ENCODE measurements at regions not wholly inside any gene's neighbourhood (a gene's known extent, or its start where the extent isn't known, plus 50 kb on each side); places are given as distances from the start of the nearest gene placed in this dataset.

GRCh38 chr1:57530206-57530910 lies 106.5 kb upstream of the DAB1 start:
- H3K36me3 Mint-ChIP-seq = no peaks in the 10 kb centered on the region
- H3K9me3 Mint-ChIP-seq = peaks cover 11% of the 10 kb centered on the region
- no peaks in the 10 kb centered on the region for H3K4me1 Mint-ChIP-seq
- H3K27ac Mint-ChIP-seq = no peak overlapping the region
- H3K4me3 Mint-ChIP-seq = no peak overlapping the region
- no peaks in the 10 kb centered on the region for H3K27me3 Mint-ChIP-seq

- Mint-ChIP-seq H3K27ac (no peak overlapping the region), H3K4me1 (no peaks in the 10 kb centered on the region), H3K27me3 (peaks cover 4% of the 10 kb centered on the region), H3K9me3 (no peaks in the 10 kb centered on the region), H3K4me3 (no peak overlapping the region), H3K36me3 (no peaks in the 10 kb centered on the region)
These were observed 98.7 kb upstream of the DAB1 start for GRCh38 chr1:57522575-57522974.

GRCh38 chr1:57520743-57521515 lies 97.1 kb upstream of the DAB1 start:
- H3K27ac Mint-ChIP-seq = no peak overlapping the region
- no peaks in the 10 kb centered on the region for H3K4me1 Mint-ChIP-seq
- H3K27me3 Mint-ChIP-seq = peaks cover 8% of the 10 kb centered on the region
- no peaks in the 10 kb centered on the region for H3K9me3 Mint-ChIP-seq
- H3K4me3 Mint-ChIP-seq = no peak overlapping the region
- H3K36me3 Mint-ChIP-seq = no peaks in the 10 kb centered on the region

- peaks cover 12% of the 10 kb centered on the region for H3K27me3 Mint-ChIP-seq
- no peaks in the 10 kb centered on the region for H3K4me1 Mint-ChIP-seq
- no peak overlapping the region for H3K4me3 Mint-ChIP-seq
- H3K27ac Mint-ChIP-seq = no peak overlapping the region
- H3K9me3 Mint-ChIP-seq = peaks cover 4% of the 10 kb centered on the region
- no peaks in the 10 kb centered on the region for H3K36me3 Mint-ChIP-seq
These were observed 94.6 kb upstream of the DAB1 start for GRCh38 chr1:57518496-57518895.

GRCh38 chr1:57517587-57518374 lies 93.9 kb upstream of the DAB1 start:
- Mint-ChIP-seq H3K36me3 (no peaks in the 10 kb centered on the region), H3K27ac (no peak overlapping the region), H3K4me3 (no peak overlapping the region), H3K27me3 (peaks cover 14% of the 10 kb centered on the region), H3K9me3 (peaks cover 4% of the 10 kb centered on the region), H3K4me1 (no peaks in the 10 kb centered on the region)

GRCh38 chr1:57512386-57512785 lies 88.5 kb upstream of the DAB1 start:
- Mint-ChIP-seq H3K9me3 (peaks cover 9% of the 10 kb centered on the region), H3K27ac (no peak overlapping the region), H3K27me3 (peaks cover 10% of the 10 kb centered on the region), H3K36me3 (no peaks in the 10 kb centered on the region), H3K4me3 (no peak overlapping the region), H3K4me1 (no peaks in the 10 kb centered on the region)

GRCh38 chr1:57506941-57507340 lies 83.1 kb upstream of the DAB1 start:
- H3K27me3 Mint-ChIP-seq = no peaks in the 10 kb centered on the region
- H3K36me3 Mint-ChIP-seq = peaks cover 1% of the 10 kb centered on the region
- no peak overlapping the region for H3K4me3 Mint-ChIP-seq
- H3K27ac Mint-ChIP-seq = no peak overlapping the region
- no peaks in the 10 kb centered on the region for H3K4me1 Mint-ChIP-seq
- H3K9me3 Mint-ChIP-seq = peaks cover 10% of the 10 kb centered on the region

- Mint-ChIP-seq H3K27me3 (peaks cover 1% of the 10 kb centered on the region), H3K4me1 (no peaks in the 10 kb centered on the region), H3K36me3 (peaks cover 1% of the 10 kb centered on the region), H3K4me3 (no peak overlapping the region), H3K9me3 (peaks cover 10% of the 10 kb centered on the region), H3K27ac (no peak overlapping the region)
These were observed 79.5 kb upstream of the DAB1 start for GRCh38 chr1:57503337-57503736.

GRCh38 chr1:57500136-57500830 lies 76.4 kb upstream of the DAB1 start:
- Mint-ChIP-seq H3K4me1 (no peaks in the 10 kb centered on the region), H3K36me3 (peaks cover 1% of the 10 kb centered on the region), H3K27ac (no peak overlapping the region), H3K27me3 (peaks cover 1% of the 10 kb centered on the region), H3K4me3 (no peak overlapping the region), H3K9me3 (no peaks in the 10 kb centered on the region)

GRCh38 chr1:57494530-57495079 lies 70.7 kb upstream of the DAB1 start:
- Mint-ChIP-seq H3K9me3 (peaks cover 4% of the 10 kb centered on the region), H3K36me3 (no peaks in the 10 kb centered on the region), H3K4me1 (no peaks in the 10 kb centered on the region), H3K27ac (no peak overlapping the region), H3K27me3 (peaks cover 2% of the 10 kb centered on the region), H3K4me3 (no peak overlapping the region)

- Mint-ChIP-seq H3K9me3 (peaks cover 4% of the 10 kb centered on the region), H3K4me3 (no peak overlapping the region), H3K36me3 (no peaks in the 10 kb centered on the region), H3K4me1 (no peaks in the 10 kb centered on the region), H3K27ac (no peak overlapping the region), H3K27me3 (peaks cover 5% of the 10 kb centered on the region)
These were observed 68.8 kb upstream of the DAB1 start for GRCh38 chr1:57492586-57493226.

- H3K4me1 Mint-ChIP-seq = no peaks in the 10 kb centered on the region
- no peak overlapping the region for H3K4me3 Mint-ChIP-seq
- no peak overlapping the region for H3K27ac Mint-ChIP-seq
- no peaks in the 10 kb centered on the region for H3K36me3 Mint-ChIP-seq
- peaks cover 4% of the 10 kb centered on the region for H3K9me3 Mint-ChIP-seq
- H3K27me3 Mint-ChIP-seq = peaks cover 5% of the 10 kb centered on the region
These were observed 65.6 kb upstream of the DAB1 start for GRCh38 chr1:57489358-57490036.

GRCh38 chr1:57485643-57486042 lies 61.8 kb upstream of the DAB1 start:
- H3K4me3 Mint-ChIP-seq = no peak overlapping the region
- H3K36me3 Mint-ChIP-seq = no peaks in the 10 kb centered on the region
- H3K27ac Mint-ChIP-seq = no peak overlapping the region
- H3K27me3 Mint-ChIP-seq = peaks cover 5% of the 10 kb centered on the region
- no peaks in the 10 kb centered on the region for H3K4me1 Mint-ChIP-seq
- H3K9me3 Mint-ChIP-seq = no peaks in the 10 kb centered on the region

GRCh38 chr1:57483954-57484353 lies 60.1 kb upstream of the DAB1 start:
- Mint-ChIP-seq H3K9me3 (no peaks in the 10 kb centered on the region), H3K36me3 (no peaks in the 10 kb centered on the region), H3K4me1 (no peaks in the 10 kb centered on the region), H3K27ac (no peak overlapping the region), H3K27me3 (peaks cover 2% of the 10 kb centered on the region), H3K4me3 (no peak overlapping the region)
